BLaER1 treated with 17β-estradiol and CSF1 and Interleukin-3, amounts not matched to agents 10 nM and 100 nM (cell line): ENCODE measurements at regions not wholly inside any gene's neighbourhood (a gene's known extent, or its start where the extent isn't known, plus 50 kb on each side); places are given as distances from the start of the nearest gene placed in this dataset.
"Not testable (repeated sequence)": the region's sequence is repeated elsewhere in the genome, so short reads cannot be mapped to it uniquely, and the experiment has no call there.

Experiments
- H3K27ac ChIP-seq, 11 experiments: shearing (Covaris generic); formaldehyde crosslinking; 2 replicates each; pipeline ENCODE4 v1.8.1; 2022
- H3K27me3 ChIP-seq, 11 experiments: shearing (Covaris generic); formaldehyde crosslinking; 2 replicates each; pipeline ENCODE4 v1.8.1; 2022
- H3K36me3 ChIP-seq, 11 experiments: shearing (Covaris generic); formaldehyde crosslinking; 2 replicates each; pipeline ENCODE4 v1.8.1; 2022
- H3K4me1 ChIP-seq, 10 experiments: shearing (Covaris generic); formaldehyde crosslinking; 2 replicates each; pipeline ENCODE4 v1.8.1; 2022
- H3K4me2 ChIP-seq, 11 experiments: shearing (Covaris generic); formaldehyde crosslinking; 2 replicates each; pipeline ENCODE4 v1.8.1; 2022
- H3K4me3 ChIP-seq, 10 experiments: shearing (Covaris generic); formaldehyde crosslinking; 2 replicates each; pipeline ENCODE4 v1.8.1; 2022
- H3K9ac ChIP-seq, 11 experiments: shearing (Covaris generic); formaldehyde crosslinking; 2 replicates each; pipeline ENCODE4 v1.8.1; 2022
- H3K9me3 ChIP-seq, 11 experiments: shearing (Covaris generic); formaldehyde crosslinking; replicated peaks in 1 of 11; 2 replicates each; pipeline ENCODE4 v1.8.1; 2022
- H4K20me1 ChIP-seq, 11 experiments: shearing (Covaris generic); formaldehyde crosslinking; 2 replicates each; pipeline ENCODE4 v1.8.1; 2022
- Cebpa-rat ChIP-seq, 11 experiments: shearing (Covaris generic); IDR thresholded peaks; 2 replicates each; pipeline ENCODE4 v1.8.1; 2022

GRCh38 chr12:24678436-24678835, 270.5 kb downstream of the BCAT1 start:
- H3K27me3 ChIP-seq = no peaks in the 10 kb centered on the region
- no peak overlapping the region for H3K27ac ChIP-seq
- H3K36me3 ChIP-seq = no peaks in the 10 kb centered on the region
- H3K4me1 ChIP-seq = peaks cover 0 to 11% (median 0%) of the 10 kb centered on the region in 10 experiments; a peak in 6 of 20 replicates
- no peak overlapping the region for H3K9ac ChIP-seq
- no peak overlapping the region for H3K4me2 ChIP-seq
- H4K20me1 ChIP-seq = no peaks in the 10 kb centered on the region
- no peak overlapping the region for H3K4me3 ChIP-seq
- TF ChIP-seq Cebpa-rat (IDR thresholded peaks at IDR 0.05) = no peak
- peaks cover 0 to 16% (median 4%) of the 10 kb centered on the region in 11 experiments; a peak in 8 of 22 replicates for H3K9me3 ChIP-seq

GRCh38 chr12:24668563-24668962, 280.3 kb downstream of the BCAT1 start:
- no peak overlapping the region for H3K4me3 ChIP-seq
- no peaks in the 10 kb centered on the region for H4K20me1 ChIP-seq
- H3K4me1 ChIP-seq = peaks cover 0 to 5% (median 0%) of the 10 kb centered on the region in 10 experiments; a peak in 1 of 20 replicates
- no peaks in the 10 kb centered on the region for H3K27me3 ChIP-seq
- H3K9me3 ChIP-seq = peaks cover 0 to 4% (median 0%) of the 10 kb centered on the region in 11 experiments; a peak in 2 of 22 replicates
- H3K36me3 ChIP-seq = no peaks in the 10 kb centered on the region
- TF ChIP-seq Cebpa-rat (IDR thresholded peaks at IDR 0.05) = no peak
- no peak overlapping the region for H3K4me2 ChIP-seq
- H3K9ac ChIP-seq = no peak overlapping the region
- H3K27ac ChIP-seq = no peak overlapping the region

GRCh38 chr12:24664161-24664880, 284.6 kb downstream of the BCAT1 start:
- Histone ChIP-seq H3K36me3 (no peaks in the 10 kb centered on the region), H3K4me2 (peak overlapping the region in 1 of 11 experiments; percentile 9; a peak in 1 of 22 replicates), H4K20me1 (no peaks in the 10 kb centered on the region), H3K27ac (no peak overlapping the region), H3K9ac (no peak overlapping the region), H3K27me3 (no peaks in the 10 kb centered on the region), H3K9me3 (no peaks in the 10 kb centered on the region), H3K4me1 (peaks cover 0 to 30% (median 0%) of the 10 kb centered on the region in 10 experiments; a peak in 7 of 20 replicates), H3K4me3 (no peak overlapping the region)
- no peak for TF ChIP-seq Cebpa-rat (IDR thresholded peaks at IDR 0.05)

- TF ChIP-seq Cebpa-rat (IDR thresholded peaks at IDR 0.05) = peak in 9 of 11 experiments; percentile 30 to 81 (median 66); a peak in 9 of 22 replicates
- H4K20me1 ChIP-seq = no peaks in the 10 kb centered on the region
- H3K4me2 ChIP-seq = peak overlapping the region in 5 of 11 experiments; percentile 9 to 64 (median 22); a peak in 6 of 22 replicates
- H3K27ac ChIP-seq = peak overlapping the region in 2 of 11 experiments; percentile 25 to 34; a peak in 4 of 22 replicates
- peaks cover 0 to 39% (median 0%) of the 10 kb centered on the region in 10 experiments; a peak in 7 of 20 replicates for H3K4me1 ChIP-seq
- no peak overlapping the region for H3K4me3 ChIP-seq
- no peaks in the 10 kb centered on the region for H3K36me3 ChIP-seq
- H3K9me3 ChIP-seq = no peaks in the 10 kb centered on the region
- no peaks in the 10 kb centered on the region for H3K27me3 ChIP-seq
- H3K9ac ChIP-seq = no peak overlapping the region
Observed at GRCh38 chr12:24661657-24662096, 287.2 kb downstream of the BCAT1 start.

- H4K20me1 ChIP-seq = no peaks in the 10 kb centered on the region
- no peak overlapping the region for H3K4me2 ChIP-seq
- no peaks in the 10 kb centered on the region for H3K36me3 ChIP-seq
- no peak overlapping the region for H3K4me3 ChIP-seq
- H3K9ac ChIP-seq = no peak overlapping the region
- no peak for TF ChIP-seq Cebpa-rat (IDR thresholded peaks at IDR 0.05)
- peaks cover 0 to 7% (median 5%) of the 10 kb centered on the region in 11 experiments; a peak in 15 of 22 replicates for H3K9me3 ChIP-seq
- H3K27me3 ChIP-seq = no peaks in the 10 kb centered on the region
- peaks cover 0 to 51% (median 0%) of the 10 kb centered on the region in 10 experiments; a peak in 7 of 20 replicates for H3K4me1 ChIP-seq
- no peak overlapping the region for H3K27ac ChIP-seq
Observed at GRCh38 chr12:24659016-24659415, 289.9 kb downstream of the BCAT1 start.

GRCh38 chr12:24654344-24654743, 294.6 kb downstream of the BCAT1 start:
- not testable (repeated sequence) for H3K4me3 ChIP-seq, H3K27ac ChIP-seq, H3K27me3 ChIP-seq, H4K20me1 ChIP-seq, H3K9ac ChIP-seq, H3K36me3 ChIP-seq
- Histone ChIP-seq H3K9me3 (peaks cover 0 to 14% (median 11%) of the 10 kb centered on the region in 11 experiments; a peak in 15 of 22 replicates), H3K4me1 (peaks cover 0 to 31% (median 0%) of the 10 kb centered on the region in 10 experiments; a peak in 4 of 20 replicates), H3K4me2 (peak overlapping the region in 2 of 11 experiments; percentile 65 to 67; a peak in 4 of 22 replicates)

GRCh38 chr12:24649634-24650033, 299.3 kb downstream of the BCAT1 start:
- no peak overlapping the region for H3K4me3 ChIP-seq
- no peaks in the 10 kb centered on the region for H3K27me3 ChIP-seq
- H3K4me1 ChIP-seq = peaks cover 0 to 9% (median 0%) of the 10 kb centered on the region in 10 experiments; a peak in 4 of 20 replicates
- no peak overlapping the region for H3K4me2 ChIP-seq
- no peak for TF ChIP-seq Cebpa-rat (IDR thresholded peaks at IDR 0.05)
- H3K36me3 ChIP-seq = no peaks in the 10 kb centered on the region
- H4K20me1 ChIP-seq = no peaks in the 10 kb centered on the region
- no peak overlapping the region for H3K9ac ChIP-seq
- H3K27ac ChIP-seq = no peak overlapping the region
- H3K9me3 ChIP-seq = peaks cover 0 to 14% (median 11%) of the 10 kb centered on the region in 11 experiments; a peak in 15 of 22 replicates

GRCh38 chr12:24649209-24649608, 299.7 kb downstream of the BCAT1 start:
- H3K9me3 ChIP-seq = peaks cover 0 to 10% (median 7%) of the 10 kb centered on the region in 11 experiments; a peak in 15 of 22 replicates
- no peaks in the 10 kb centered on the region for H4K20me1 ChIP-seq
- no peak for TF ChIP-seq Cebpa-rat (IDR thresholded peaks at IDR 0.05)
- H3K4me1 ChIP-seq = peaks cover 0 to 6% (median 0%) of the 10 kb centered on the region in 10 experiments; a peak in 4 of 20 replicates
- no peak overlapping the region for H3K4me2 ChIP-seq
- H3K36me3 ChIP-seq = no peaks in the 10 kb centered on the region
- H3K27ac ChIP-seq = no peak overlapping the region
- H3K4me3 ChIP-seq = no peak overlapping the region
- H3K9ac ChIP-seq = no peak overlapping the region
- no peaks in the 10 kb centered on the region for H3K27me3 ChIP-seq

GRCh38 chr12:24645254-24645653, 303.6 kb downstream of the BCAT1 start:
- H3K4me2 ChIP-seq = no peak overlapping the region
- no peaks in the 10 kb centered on the region for H4K20me1 ChIP-seq
- no peak for TF ChIP-seq Cebpa-rat (IDR thresholded peaks at IDR 0.05)
- peaks cover 0 to 9% (median 0%) of the 10 kb centered on the region in 11 experiments; a peak in 2 of 22 replicates for H3K9me3 ChIP-seq
- H3K27me3 ChIP-seq = no peaks in the 10 kb centered on the region
- peaks cover 0 to 18% (median 0%) of the 10 kb centered on the region in 10 experiments; a peak in 4 of 20 replicates for H3K4me1 ChIP-seq
- no peaks in the 10 kb centered on the region for H3K36me3 ChIP-seq
- no peak overlapping the region for H3K9ac ChIP-seq
- H3K27ac ChIP-seq = no peak overlapping the region
- H3K4me3 ChIP-seq = no peak overlapping the region
